HEK293 (cell line): ENCODE measurements at regions not wholly inside any gene's neighbourhood (a gene's known extent, or its start where the extent isn't known, plus 50 kb on each side); places are given as distances from the start of the nearest gene placed in this dataset.

Experiments used
- CTCF ChIA-PET: fragments of 350-600 bp; formaldehyde crosslinking; extraction: SDS; loops from one replicate; lab custom pipeline; 2021; ENCODE audit warnings: antibody characterized with exemption; lab: Yijun Ruan, JAX
- POLR2A ChIA-PET: fragments of 300-600 bp; formaldehyde crosslinking; extraction: SDS; loops from one replicate; lab custom pipeline; 2020; ENCODE audit warnings: antibody characterized with exemption, inconsistent platforms; lab: Yijun Ruan, JAX
- H3K27ac ChIP-seq: fragments of 200-500 bp; sonication (Bioruptor generic); 2 replicates; pipeline ENCODE4 v1.5.1; 2014; ENCODE audit warnings: low read depth, low read length, control low read depth, inconsistent platforms; ENCODE audit errors: extremely low read depth
- H3K36me3 ChIP-seq, 2 experiments: fragments of 200-500 bp in 1 of 2; sonication (Bioruptor generic) in 1 of 2; 1 replicate in 1 of 2; 2 replicates in 1 of 2; pipeline ENCODE4 v1.5.1; 2014 to 2017; ENCODE audit warnings: inconsistent platforms in 2 of 2, low read length in 2 of 2; ENCODE audit not compliant: control insufficient read depth in 2 of 2, insufficient read depth in 1 of 2
- H3K4me1 ChIP-seq: fragments of 200-500 bp; sonication (Bioruptor generic); 2 replicates; pipeline ENCODE4 v1.5.1; 2014; ENCODE audit warnings: mild to moderate bottlenecking, low read length, inconsistent platforms; ENCODE audit not compliant: control insufficient read depth, insufficient read depth
- H3K4me3 ChIP-seq: 2 replicates; pipeline ENCODE4 v1.5.1; 2011; ENCODE audit warnings: low read depth, mild to moderate bottlenecking, control low read depth, low read length, moderate library complexity
- H3K9me3 ChIP-seq: fragments of 200-500 bp; sonication (Bioruptor generic); 2 replicates; pipeline ENCODE4 v1.5.1; 2014; ENCODE audit warnings: low read depth, low read length, inconsistent platforms; ENCODE audit not compliant: control insufficient read depth, insufficient read depth
- KLF9 ChIP-seq: fragments of 450-650 bp; formaldehyde crosslinking; IDR thresholded peaks from 2 replicates; pipeline ENCODE4 v1.5.1; 2016; ENCODE audit warnings: missing biosample characterization, missing genetic modification characterization, low read depth
- PRDM1 ChIP-seq: fragments of 450-650 bp; formaldehyde crosslinking; IDR thresholded peaks from 2 replicates; pipeline ENCODE4; 2016; ENCODE audit warnings: missing biosample characterization, missing genetic modification characterization
- PRDM10 ChIP-seq: fragments of 450-650 bp; formaldehyde crosslinking; IDR thresholded peaks from 2 replicates; pipeline ENCODE4 v1.5.1; 2016; ENCODE audit warnings: missing biosample characterization, missing genetic modification characterization
- PRDM4 ChIP-seq: fragments of 450-650 bp; formaldehyde crosslinking; IDR thresholded peaks from 2 replicates; pipeline ENCODE4 v1.5.1; 2017; ENCODE audit warnings: missing biosample characterization, missing genetic modification characterization
- SCRT1 ChIP-seq: fragments of 450-650 bp; formaldehyde crosslinking; IDR thresholded peaks from 2 replicates; pipeline ENCODE4 v1.5.1; 2016; ENCODE audit warnings: missing biosample characterization, missing genetic modification characterization, borderline replicate concordance
- TCF7L2 ChIP-seq: IDR thresholded peaks from 2 replicates; pipeline ENCODE4 v1.6.1; 2011; ENCODE audit warnings: low read depth, mild to moderate bottlenecking, inconsistent platforms, low read length, moderate library complexity, borderline replicate concordance
- TSHZ1 ChIP-seq: fragments of 450-650 bp; formaldehyde crosslinking; IDR thresholded peaks from 2 replicates; pipeline ENCODE4 v1.5.1; 2016; ENCODE audit warnings: missing biosample characterization, missing genetic modification characterization, borderline replicate concordance
- ZBTB21 ChIP-seq: fragments of 450-650 bp; formaldehyde crosslinking; IDR thresholded peaks from 2 replicates; pipeline ENCODE4 v1.5.1; 2017; ENCODE audit warnings: missing biosample characterization, missing genetic modification characterization
- ZFP37 ChIP-seq: fragments of 450-650 bp; formaldehyde crosslinking; IDR thresholded peaks from 2 replicates; pipeline ENCODE4 v1.5.1; 2016; ENCODE audit warnings: missing biosample characterization, missing genetic modification characterization
- ZNF121 ChIP-seq: fragments of 450-650 bp; formaldehyde crosslinking; IDR thresholded peaks from 2 replicates; pipeline ENCODE4 v1.5.1; 2016; ENCODE audit warnings: missing biosample characterization, missing genetic modification characterization
- ZNF133 ChIP-seq: fragments of 450-650 bp; formaldehyde crosslinking; IDR thresholded peaks from 2 replicates; pipeline ENCODE4 v1.5.1; 2016; ENCODE audit warnings: missing biosample characterization, missing genetic modification characterization
- ZNF2 ChIP-seq: fragments of 450-650 bp; formaldehyde crosslinking; IDR thresholded peaks from 2 replicates; pipeline ENCODE4 v1.5.1; 2016; ENCODE audit warnings: missing biosample characterization, missing genetic modification characterization
- ZNF560 ChIP-seq: fragments of 450-650 bp; formaldehyde crosslinking; IDR thresholded peaks from 2 replicates; pipeline ENCODE4 v1.5.1; 2017; ENCODE audit warnings: missing biosample characterization, missing genetic modification characterization, borderline replicate concordance
- ZNF585B ChIP-seq: fragments of 450-650 bp; formaldehyde crosslinking; IDR thresholded peaks from 2 replicates; pipeline ENCODE4 v1.5.1; 2016; ENCODE audit warnings: missing biosample characterization, missing genetic modification characterization
- ZNF626 ChIP-seq: fragments of 450-650 bp; sonication (Bioruptor Pico); formaldehyde crosslinking; IDR thresholded peaks from 2 replicates; pipeline ENCODE4 v1.5.1; 2018; ENCODE audit warnings: missing biosample characterization, missing genetic modification characterization, inconsistent platforms
- ZNF639 ChIP-seq: fragments of 450-650 bp; formaldehyde crosslinking; IDR thresholded peaks from 2 replicates; pipeline ENCODE4 v1.5.1; 2016; ENCODE audit warnings: missing biosample characterization, missing genetic modification characterization
- ZNF776 ChIP-seq: fragments of 450-650 bp; formaldehyde crosslinking; IDR thresholded peaks from 2 replicates; pipeline ENCODE4 v1.5.0; 2017; ENCODE audit warnings: missing biosample characterization, missing genetic modification characterization, borderline replicate concordance
- ZSCAN5A ChIP-seq: fragments of 450-650 bp; formaldehyde crosslinking; IDR thresholded peaks from 2 replicates; pipeline ENCODE4 v1.5.1; 2016; ENCODE audit warnings: missing biosample characterization, missing genetic modification characterization

- no peaks in the 10 kb centered on the region for H3K36me3 ChIP-seq
- no peak overlapping the region for H3K4me3 ChIP-seq
- H3K27ac ChIP-seq = no peak overlapping the region
- H3K4me1 ChIP-seq = no peaks in the 10 kb centered on the region
- H3K9me3 ChIP-seq = no peaks in the 10 kb centered on the region
- TF ChIP-seq ZBTB21 (tag by site-specific recombination) (no peak), PRDM10 (tag by site-specific recombination) (no peak), ZNF2 (tag by site-specific recombination) (no peak), ZNF626 (no peak), PRDM4 (no peak), ZNF639 (tag by site-specific recombination) (no peak)
- CTCF ChIA-PET = no interaction called here
- POLR2A ChIA-PET = no interaction called here
Measured at GRCh38 chr2:44100351-44100750, 68.3 kb upstream of the PPM1B start.

- Histone ChIP-seq H3K4me1 (no peaks in the 10 kb centered on the region), H3K9me3 (no peaks in the 10 kb centered on the region), H3K36me3 (no peaks in the 10 kb centered on the region), H3K4me3 (no peak overlapping the region), H3K27ac (no peak overlapping the region)
- no peak for TF ChIP-seq TSHZ1 (tag by site-specific recombination)
- TF ChIP-seq ZNF626 = no peak
- TF ChIP-seq ZNF560 (tag by site-specific recombination) = no peak
- TF ChIP-seq ZNF133 (tag by site-specific recombination) = no peak
- TF ChIP-seq PRDM1 = no peak
- no peak for TF ChIP-seq TCF7L2
- no peak for TF ChIP-seq ZNF776 (tag by site-specific recombination)
- no peak for TF ChIP-seq KLF9 (tag by site-specific recombination)
- TF ChIP-seq ZNF121 (tag by site-specific recombination) = no peak
- TF ChIP-seq ZFP37 = no peak
- no peak for TF ChIP-seq ZNF585B (tag by site-specific recombination)
- no peak for TF ChIP-seq ZSCAN5A (tag by site-specific recombination)
- TF ChIP-seq SCRT1 = no peak
- POLR2A ChIA-PET = no interaction called here
- CTCF ChIA-PET = no interaction called here
Measured at GRCh38 chr2:44101246-44101645, 67.4 kb upstream of the PPM1B start.
